Loucy (cell line): ENCODE measurements at regions not wholly inside any gene's neighbourhood (a gene's known extent, or its start where the extent isn't known, plus 50 kb on each side); places are given as distances from the start of the nearest gene placed in this dataset.

ENCODE experiments used
- EZH2phosphoT487 ChIP-seq: fragments of 200-600 bp; IDR thresholded peaks from 2 replicates; pipeline ENCODE4 v1.6.1; 2018; ENCODE audit warnings: antibody characterized with exemption, mild to moderate bottlenecking, moderate library complexity, borderline replicate concordance
- TF ChIP-seq, protein P1 (sequence below): fragments of 200-600 bp; sonication (generic); conservative IDR thresholded peaks from 2 replicates; pipeline ENCODE4 v1.5.1; 2014; ENCODE audit warnings: mild to moderate bottlenecking, antibody characterized with exemption, low read length

DNA sequence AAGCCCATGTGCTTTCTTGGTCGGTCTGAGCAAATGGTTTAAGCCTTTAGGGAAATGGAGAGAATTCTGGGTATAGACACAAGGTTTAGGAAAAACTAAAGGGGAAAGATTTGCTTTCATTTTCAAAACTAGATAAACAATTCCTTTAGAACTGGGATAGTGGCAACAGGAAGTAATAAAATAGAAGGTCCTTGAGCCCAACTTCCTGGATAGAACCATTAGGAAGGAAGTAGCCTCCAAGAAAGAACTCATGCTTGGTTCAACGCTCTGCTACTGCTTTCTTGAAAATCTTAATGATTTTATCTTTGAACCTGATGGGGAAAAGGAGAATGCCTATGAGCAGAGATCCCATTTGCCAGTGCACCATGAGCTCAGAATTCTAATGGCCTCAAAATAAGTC is 147.0 kb upstream of the THRB start:
- TF ChIP-seq, protein P1, sequence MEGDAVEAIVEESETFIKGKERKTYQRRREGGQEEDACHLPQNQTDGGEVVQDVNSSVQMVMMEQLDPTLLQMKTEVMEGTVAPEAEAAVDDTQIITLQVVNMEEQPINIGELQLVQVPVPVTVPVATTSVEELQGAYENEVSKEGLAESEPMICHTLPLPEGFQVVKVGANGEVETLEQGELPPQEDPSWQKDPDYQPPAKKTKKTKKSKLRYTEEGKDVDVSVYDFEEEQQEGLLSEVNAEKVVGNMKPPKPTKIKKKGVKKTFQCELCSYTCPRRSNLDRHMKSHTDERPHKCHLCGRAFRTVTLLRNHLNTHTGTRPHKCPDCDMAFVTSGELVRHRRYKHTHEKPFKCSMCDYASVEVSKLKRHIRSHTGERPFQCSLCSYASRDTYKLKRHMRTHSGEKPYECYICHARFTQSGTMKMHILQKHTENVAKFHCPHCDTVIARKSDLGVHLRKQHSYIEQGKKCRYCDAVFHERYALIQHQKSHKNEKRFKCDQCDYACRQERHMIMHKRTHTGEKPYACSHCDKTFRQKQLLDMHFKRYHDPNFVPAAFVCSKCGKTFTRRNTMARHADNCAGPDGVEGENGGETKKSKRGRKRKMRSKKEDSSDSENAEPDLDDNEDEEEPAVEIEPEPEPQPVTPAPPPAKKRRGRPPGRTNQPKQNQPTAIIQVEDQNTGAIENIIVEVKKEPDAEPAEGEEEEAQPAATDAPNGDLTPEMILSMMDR, result no peak
- no peak for TF ChIP-seq EZH2phosphoT487
